ENCODE measurements at regions not wholly inside any gene's neighbourhood (a gene's known extent, or its start where the extent isn't known, plus 50 kb on each side); places are given as distances from the start of the nearest gene placed in this dataset.

GRCh38 chr4:12993923-12994322, 490.2 kb downstream of the RAB28 start:
- ATAC-seq (no peak), DNase-seq (no peak)
- no peaks in the 10 kb centered on the region for H3K27me3 ChIP-seq
- no peak for TF ChIP-seq CTCF (IDR thresholded peaks at IDR 0.05)
- no peaks in the 10 kb centered on the region for H3K36me3 ChIP-seq
- H3K4me3 ChIP-seq: no peak overlapping the region
- H3K4me1 ChIP-seq: no peaks in the 10 kb centered on the region
- no peaks in the 10 kb centered on the region for H3K9me3 ChIP-seq
- H3K27ac ChIP-seq: no peak overlapping the region
- intact Hi-C loops (cut with DNase I): no loop called here

GRCh38 chr4:12987284-12987683, 496.9 kb downstream of the RAB28 start:
- H3K4me1 ChIP-seq: no peaks in the 10 kb centered on the region
- no peaks in the 10 kb centered on the region for H3K36me3 ChIP-seq
- no peaks in the 10 kb centered on the region for H3K9me3 ChIP-seq
- no peak overlapping the region for H3K4me3 ChIP-seq
- no peak for ATAC-seq
- TF ChIP-seq CTCF (IDR thresholded peaks at IDR 0.05): no peak
- no peak for DNase-seq
- H3K27ac ChIP-seq: no peak overlapping the region
- H3K27me3 ChIP-seq: no peaks in the 10 kb centered on the region
- intact Hi-C loops (cut with DNase I): no loop called here

GRCh38 chr4:12979797-12980196, 504.3 kb downstream of the RAB28 start:
- TF ChIP-seq CTCF (IDR thresholded peaks at IDR 0.05): no peak
- Histone ChIP-seq H3K27me3 (no peaks in the 10 kb centered on the region), H3K4me1 (no peaks in the 10 kb centered on the region), H3K27ac (no peak overlapping the region), H3K4me3 (no peak overlapping the region), H3K9me3 (no peaks in the 10 kb centered on the region), H3K36me3 (no peaks in the 10 kb centered on the region)
- intact Hi-C loops (cut with DNase I): no loop called here
- ATAC-seq: no peak
- no peak for DNase-seq

GRCh38 chr4:12978310-12978709, 505.8 kb downstream of the RAB28 start:
- ATAC-seq: no peak
- no peaks in the 10 kb centered on the region for H3K4me1 ChIP-seq
- intact Hi-C loops (cut with DNase I): no loop called here
- no peak overlapping the region for H3K4me3 ChIP-seq
- no peaks in the 10 kb centered on the region for H3K36me3 ChIP-seq
- no peak for DNase-seq
- H3K27ac ChIP-seq: no peak overlapping the region
- no peaks in the 10 kb centered on the region for H3K9me3 ChIP-seq
- H3K27me3 ChIP-seq: no peaks in the 10 kb centered on the region
- no peak for TF ChIP-seq CTCF (IDR thresholded peaks at IDR 0.05)

GRCh38 chr4:12975511-12975910, 508.6 kb downstream of the RAB28 start:
- Histone ChIP-seq H3K9me3 (no peaks in the 10 kb centered on the region), H3K27me3 (no peaks in the 10 kb centered on the region), H3K27ac (no peak overlapping the region), H3K4me3 (no peak overlapping the region), H3K4me1 (no peaks in the 10 kb centered on the region), H3K36me3 (no peaks in the 10 kb centered on the region)
- no peak for DNase-seq
- no peak for ATAC-seq
- TF ChIP-seq CTCF (IDR thresholded peaks at IDR 0.05): no peak
- intact Hi-C loops (cut with DNase I): no loop called here

GRCh38 chr4:12973522-12973921, 510.6 kb downstream of the RAB28 start:
- H3K4me1 ChIP-seq: no peaks in the 10 kb centered on the region
- H3K36me3 ChIP-seq: no peaks in the 10 kb centered on the region
- DNase-seq (no peak), ATAC-seq (no peak)
- intact Hi-C loops (cut with DNase I): no loop called here
- no peaks in the 10 kb centered on the region for H3K27me3 ChIP-seq
- no peak for TF ChIP-seq CTCF (IDR thresholded peaks at IDR 0.05)
- no peak overlapping the region for H3K27ac ChIP-seq
- no peak overlapping the region for H3K4me3 ChIP-seq
- no peaks in the 10 kb centered on the region for H3K9me3 ChIP-seq

Measured in upper lobe of right lung (tissue), 1 donor.